ENCODE measurements at regions not wholly inside any gene's neighbourhood (a gene's known extent, or its start where the extent isn't known, plus 50 kb on each side); places are given as distances from the start of the nearest gene placed in this dataset.

GRCh38 chr22:48361099-48361639, 1466.5 kb downstream of the BRD1 start:
- Histone ChIP-seq H3K27ac (no peak overlapping the region), H3K27me3 (replicated peaks in 1 of 7) (peaks cover 0 to 48% (median 4%) of the 10 kb centered on the region in 7 donors), H3K36me3 (no peaks in the 10 kb centered on the region), H3K4me1 (no peaks in the 10 kb centered on the region), H3K9me3 (no peaks in the 10 kb centered on the region), H3K4me3 (no peak overlapping the region)
- 82 to 97% (median 89%) methylated on average over 1 of the region's 1 CpG for WGBS, 5 donors
- TF ChIP-seq CTCF (IDR thresholded peaks at IDR 0.05 in 8 of 11, conservative IDR thresholded peaks at IDR 0.05 in 3 of 11) (no peak), POLR2A (IDR thresholded peaks at IDR 0.05) (no peak), POLR2AphosphoS5 (IDR thresholded peaks at IDR 0.05) (no peak)
- intact Hi-C loops (cut with DNase I; ENCODE audit: low total_unique reads): no loop called here
- DNase-seq: no peak

- intact Hi-C loops (cut with DNase I; ENCODE audit: low total_unique reads): no loop called here
- Histone ChIP-seq H3K4me3 (no peak overlapping the region), H3K9me3 (no peaks in the 10 kb centered on the region), H3K27ac (no peak overlapping the region), H3K4me1 (no peaks in the 10 kb centered on the region), H3K36me3 (no peaks in the 10 kb centered on the region), H3K27me3 (replicated peaks in 1 of 7) (peaks cover 0 to 48% (median 4%) of the 10 kb centered on the region in 7 donors)
- DNase-seq: peak; percentile 23
- TF ChIP-seq POLR2AphosphoS5 (IDR thresholded peaks at IDR 0.05) (no peak), CTCF (IDR thresholded peaks at IDR 0.05 in 8 of 11, conservative IDR thresholded peaks at IDR 0.05 in 3 of 11) (no peak), POLR2A (IDR thresholded peaks at IDR 0.05) (no peak)
- 81 to 87% (median 82%) methylated on average over 13 to 14 of the region's 14 CpGs for WGBS, 5 donors
These were observed 1468.1 kb downstream of the BRD1 start for GRCh38 chr22:48359613-48359965.

DNA sequence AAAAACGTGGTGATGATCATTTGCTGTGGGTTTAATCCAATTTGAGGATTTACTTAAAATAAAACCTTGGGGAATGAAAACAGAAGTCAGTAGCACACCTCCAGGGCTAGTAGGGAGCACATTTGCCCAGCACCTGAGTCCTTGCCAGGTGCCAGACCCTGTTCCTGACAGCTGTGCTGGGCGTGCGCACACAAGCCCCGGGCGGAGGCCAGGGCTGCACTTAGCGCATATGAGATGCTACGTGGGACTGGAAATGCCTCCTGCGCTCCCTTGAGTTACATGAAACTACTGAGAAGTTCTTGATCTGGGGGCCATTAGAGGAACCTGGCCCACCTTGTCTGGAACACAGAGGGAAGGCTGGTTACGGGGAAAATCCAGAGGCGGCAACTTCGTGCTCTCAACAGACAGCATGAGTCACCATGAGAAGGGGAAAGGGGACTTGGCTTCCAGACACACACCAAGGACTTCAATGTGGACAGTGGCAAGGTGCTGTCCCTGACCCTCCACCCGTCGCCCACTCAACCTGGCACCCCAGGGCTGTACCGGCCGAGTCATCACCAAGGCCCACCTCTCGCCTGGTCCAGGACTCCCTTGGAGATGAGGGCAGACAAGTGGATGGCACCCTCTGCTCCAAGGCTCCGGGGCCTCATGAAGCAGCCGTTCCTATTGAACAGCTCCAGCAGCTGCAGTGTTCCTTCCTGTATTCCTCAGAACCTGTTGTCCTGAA, 1468.6 kb downstream of the BRD1 start:
- peak; percentile 38 for DNase-seq
- no peaks in the 10 kb centered on the region for H3K36me3 ChIP-seq
- H3K4me3 ChIP-seq: no peak overlapping the region
- intact Hi-C loops (cut with DNase I; ENCODE audit: low total_unique reads): no loop called here
- no peaks in the 10 kb centered on the region for H3K4me1 ChIP-seq
- no peaks in the 10 kb centered on the region for H3K9me3 ChIP-seq
- 90 to 92% (median 91%) methylated on average over 15 to 18 of the region's 18 CpGs for WGBS, 5 donors
- no peak overlapping the region for H3K27ac ChIP-seq
- TF ChIP-seq POLR2A (IDR thresholded peaks at IDR 0.05) (no peak), POLR2AphosphoS5 (IDR thresholded peaks at IDR 0.05) (no peak), CTCF (IDR thresholded peaks at IDR 0.05 in 8 of 11, conservative IDR thresholded peaks at IDR 0.05 in 3 of 11) (no peak)
- H3K27me3 ChIP-seq (replicated peaks in 1 of 7): peaks cover 0 to 48% (median 4%) of the 10 kb centered on the region in 7 donors

GRCh38 chr22:48357961-48358360, 1469.7 kb downstream of the BRD1 start:
- 60 to 89% (median 84%) methylated on average over 1 to 7 of the region's 7 CpGs for WGBS, 5 donors
- no peaks in the 10 kb centered on the region for H3K4me1 ChIP-seq
- TF ChIP-seq CTCF (IDR thresholded peaks at IDR 0.05 in 8 of 11, conservative IDR thresholded peaks at IDR 0.05 in 3 of 11) (no peak), POLR2AphosphoS5 (IDR thresholded peaks at IDR 0.05) (no peak), POLR2A (IDR thresholded peaks at IDR 0.05) (no peak)
- no peaks in the 10 kb centered on the region for H3K36me3 ChIP-seq
- intact Hi-C loops (cut with DNase I; ENCODE audit: low total_unique reads): no loop called here
- no peaks in the 10 kb centered on the region for H3K9me3 ChIP-seq
- DNase-seq: peak; percentile 43
- H3K27ac ChIP-seq: no peak overlapping the region
- H3K4me3 ChIP-seq: no peak overlapping the region
- H3K27me3 ChIP-seq (replicated peaks in 1 of 7): peaks cover 0 to 54% (median 4%) of the 10 kb centered on the region in 7 donors

All from spleen (tissue), 11 donors.